ENCODE measurements at regions not wholly inside any gene's neighbourhood (a gene's known extent, or its start where the extent isn't known, plus 50 kb on each side); places are given as distances from the start of the nearest gene placed in this dataset.

DNA sequence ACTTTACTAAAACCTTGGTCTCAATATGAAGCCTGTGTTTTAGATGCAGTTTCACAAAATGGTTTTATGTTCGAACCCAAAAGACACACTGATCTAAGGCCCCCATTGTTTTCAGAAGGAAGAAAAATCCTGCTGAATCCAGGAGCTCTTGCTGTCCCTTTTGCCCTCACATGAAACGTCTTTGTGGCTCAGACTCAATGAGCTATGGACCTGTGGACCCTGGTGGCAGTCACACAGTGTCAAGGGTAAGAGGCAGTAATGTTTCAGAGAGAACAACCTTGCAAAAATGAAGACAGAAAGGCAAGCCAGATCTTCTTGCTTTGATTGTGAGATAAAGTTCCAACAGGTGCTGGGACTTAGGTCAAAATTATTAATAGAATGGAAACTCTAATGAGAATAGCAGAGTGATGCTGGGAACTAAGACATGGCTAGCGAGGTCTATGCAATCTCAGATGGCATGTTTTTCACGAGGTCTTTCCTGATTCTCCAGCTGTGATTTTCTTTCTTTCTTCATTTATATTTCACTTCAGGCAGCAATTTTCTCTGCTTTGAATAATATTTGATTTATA, 164.9 kb upstream of the SLC38A2 start:
- TF ChIP-seq, protein P1, sequence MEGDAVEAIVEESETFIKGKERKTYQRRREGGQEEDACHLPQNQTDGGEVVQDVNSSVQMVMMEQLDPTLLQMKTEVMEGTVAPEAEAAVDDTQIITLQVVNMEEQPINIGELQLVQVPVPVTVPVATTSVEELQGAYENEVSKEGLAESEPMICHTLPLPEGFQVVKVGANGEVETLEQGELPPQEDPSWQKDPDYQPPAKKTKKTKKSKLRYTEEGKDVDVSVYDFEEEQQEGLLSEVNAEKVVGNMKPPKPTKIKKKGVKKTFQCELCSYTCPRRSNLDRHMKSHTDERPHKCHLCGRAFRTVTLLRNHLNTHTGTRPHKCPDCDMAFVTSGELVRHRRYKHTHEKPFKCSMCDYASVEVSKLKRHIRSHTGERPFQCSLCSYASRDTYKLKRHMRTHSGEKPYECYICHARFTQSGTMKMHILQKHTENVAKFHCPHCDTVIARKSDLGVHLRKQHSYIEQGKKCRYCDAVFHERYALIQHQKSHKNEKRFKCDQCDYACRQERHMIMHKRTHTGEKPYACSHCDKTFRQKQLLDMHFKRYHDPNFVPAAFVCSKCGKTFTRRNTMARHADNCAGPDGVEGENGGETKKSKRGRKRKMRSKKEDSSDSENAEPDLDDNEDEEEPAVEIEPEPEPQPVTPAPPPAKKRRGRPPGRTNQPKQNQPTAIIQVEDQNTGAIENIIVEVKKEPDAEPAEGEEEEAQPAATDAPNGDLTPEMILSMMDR (IDR thresholded peaks at IDR 0.05; ENCODE audit: control extremely low read depth in 1 of 3, insufficient read depth in 1 of 3, low read depth in 1 of 3, low read length in 3 of 3): no peak
- no peak for TF ChIP-seq TCF12 (IDR thresholded peaks at IDR 0.05; ENCODE audit: low read depth, low read length)
- TF ChIP-seq POLR2A (IDR thresholded peaks at IDR 0.05; ENCODE audit: control extremely low read depth in 1 of 2, low read depth in 2 of 2, low read length in 2 of 2): no peak
- TF ChIP-seq SP1 (IDR thresholded peaks at IDR 0.05; ENCODE audit: low read depth, low read length): no peak
- no peak for TF ChIP-seq RAD21 (IDR thresholded peaks at IDR 0.05 in 1 of 2, conservative IDR thresholded peaks at IDR 0.05 in 1 of 2; ENCODE audit: low read depth in 2 of 2, low read length in 2 of 2)
- no peak for TF ChIP-seq SIN3A (conservative IDR thresholded peaks at IDR 0.05 in 1 of 2, IDR thresholded peaks at IDR 0.05 in 1 of 2; ENCODE audit: low read depth in 1 of 2, low read length in 2 of 2)
- no peak for TF ChIP-seq CHD1 (IDR thresholded peaks at IDR 0.05; ENCODE audit: low read depth, low read length)
- no peak for TF ChIP-seq EZH2 (IDR thresholded peaks at IDR 0.05; ENCODE audit: low read depth, low read length, severe bottlenecking)
- no peak for TF ChIP-seq POLR2AphosphoS5 (IDR thresholded peaks at IDR 0.05; ENCODE audit: low read depth, low read length)
- TF ChIP-seq RFX5 (IDR thresholded peaks at IDR 0.05; ENCODE audit: borderline replicate concordance, low read depth, low read length): no peak
- no peak for TF ChIP-seq ZNF274 (IDR thresholded peaks at IDR 0.05; ENCODE audit: borderline replicate concordance, extremely low read depth, low read length)
- no peak for TF ChIP-seq FOSL1 (IDR thresholded peaks at IDR 0.05; ENCODE audit: insufficient read depth, low read depth, low read length)
- TF ChIP-seq EGR1 (IDR thresholded peaks at IDR 0.05; ENCODE audit: borderline replicate concordance, low read depth, low read length): no peak
